Activated CD8-positive, alpha-beta memory T cell treated with anti-CD3 and anti-CD28 coated beads, Interleukin-2, amount 50 U/mL, for 4 hours (primary cell): ENCODE measurements at regions not wholly inside any gene's neighbourhood (a gene's known extent, or its start where the extent isn't known, plus 50 kb on each side); places are given as distances from the start of the nearest gene placed in this dataset.

Experiments used
- DNase-seq: peaks from one replicate; pipeline ENCODE4 v3.0.0-alpha.2; 2020

- no peak for DNase-seq
These were observed 51.1 kb upstream of the NCOA1 start for GRCh38 chr2:24439971-24440340.

GRCh38 chr2:24439280-24439970 is 51.6 kb upstream of the NCOA1 start:
- DNase-seq = no peak

DNA sequence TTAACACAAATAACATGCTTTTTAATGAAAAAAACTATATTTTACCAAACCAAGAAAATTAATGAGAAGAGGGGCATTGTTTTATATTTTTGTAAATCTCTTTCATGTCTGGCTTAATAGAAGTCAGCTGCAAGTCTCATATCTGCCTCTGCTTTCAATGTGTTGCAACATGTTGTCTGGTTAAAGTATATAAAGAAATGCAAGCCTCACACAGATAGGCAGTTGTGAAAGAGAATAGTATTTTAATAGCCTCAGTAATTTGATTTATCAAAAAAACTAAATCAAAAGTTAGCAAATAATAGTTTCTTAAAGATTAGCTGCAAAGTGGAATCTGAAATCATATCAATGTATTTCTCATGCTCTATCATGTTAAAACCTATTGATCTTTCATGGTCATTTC is 52.9 kb upstream of the NCOA1 start:
- no peak for DNase-seq

DNA sequence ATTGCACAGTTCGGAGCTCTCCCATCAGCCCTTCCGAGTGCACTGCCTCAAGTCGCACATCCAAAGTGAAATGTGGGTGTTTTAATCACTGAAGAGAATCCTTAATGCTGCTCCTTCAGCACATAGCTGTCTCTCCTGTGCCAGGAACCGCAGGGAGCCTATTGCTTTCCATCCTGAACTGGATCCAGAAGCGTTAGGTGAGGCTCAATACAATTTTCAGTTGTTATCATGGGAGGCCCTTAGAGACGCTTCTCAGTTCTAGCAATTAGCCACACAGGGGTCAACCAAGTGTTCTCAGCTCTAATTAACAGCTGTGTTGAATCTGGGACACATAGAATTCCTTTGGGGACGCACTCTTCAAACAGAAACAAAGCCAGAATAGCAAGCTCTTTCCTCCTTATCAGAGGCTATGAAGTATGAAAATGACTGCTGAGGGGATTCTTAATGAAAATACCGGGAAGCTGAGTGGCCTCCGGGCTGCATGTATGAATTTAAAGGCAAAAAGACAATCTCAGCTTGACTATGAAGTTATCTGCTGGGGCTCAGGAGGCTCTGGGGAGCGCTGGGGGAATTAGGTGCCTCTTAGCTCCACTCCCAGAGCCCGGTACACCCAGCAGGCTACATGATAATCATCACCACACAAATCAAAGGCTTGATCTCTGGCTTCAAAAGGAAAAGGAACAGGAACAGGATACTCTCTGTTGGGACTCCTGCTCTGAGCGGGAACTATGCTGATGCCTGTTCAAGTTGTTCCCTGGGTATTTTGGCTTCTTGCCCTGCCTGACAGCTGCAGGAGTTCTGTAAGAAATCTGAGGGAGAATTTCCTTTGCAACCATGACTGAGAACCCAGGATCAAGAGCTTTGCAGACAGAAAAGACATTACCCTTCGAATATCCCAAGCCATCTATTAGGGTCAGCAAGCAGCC is 55.4 kb upstream of the NCOA1 start:
- DNase-seq = no peak

DNA sequence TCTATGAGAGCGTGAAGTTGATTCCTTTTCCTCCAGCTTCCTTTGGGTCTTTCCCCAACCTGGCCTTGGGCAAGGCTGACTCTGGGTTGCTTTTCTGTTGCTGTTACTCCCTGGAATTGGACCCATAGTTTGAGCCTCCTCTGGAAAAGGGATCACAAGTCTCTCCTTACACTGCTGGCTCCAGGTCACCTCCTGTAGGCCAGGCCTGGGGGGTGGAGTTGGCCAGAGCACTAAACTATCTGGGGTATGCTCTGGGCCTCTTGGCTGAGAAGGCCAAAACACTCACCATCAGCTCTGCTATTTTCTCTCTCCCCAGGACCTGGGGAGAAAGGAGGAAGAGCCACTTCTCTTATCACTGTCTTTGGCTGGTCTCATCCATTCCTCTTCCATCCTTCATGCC is 56.5 kb upstream of the NCOA1 start:
- no peak for DNase-seq

DNA sequence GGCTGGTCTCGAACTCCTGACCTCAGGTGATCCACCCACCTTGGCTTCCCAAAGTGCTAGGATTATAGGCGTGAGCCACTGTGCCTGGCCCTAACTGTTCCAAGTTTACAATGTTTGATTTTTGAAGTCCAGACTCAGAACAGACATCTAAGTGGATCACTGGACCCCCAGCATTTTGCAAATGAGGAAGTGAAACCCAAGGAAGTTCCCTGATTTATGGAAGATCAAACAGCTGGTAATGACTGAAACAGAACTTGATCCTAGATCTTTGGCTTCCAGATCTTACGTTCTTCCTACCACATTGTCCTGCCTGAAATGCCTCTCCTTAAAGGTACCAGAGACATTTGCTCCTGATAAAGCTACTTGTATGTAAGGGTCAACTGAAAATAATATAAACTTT is 58.3 kb upstream of the NCOA1 start:
- DNase-seq = no peak

DNA sequence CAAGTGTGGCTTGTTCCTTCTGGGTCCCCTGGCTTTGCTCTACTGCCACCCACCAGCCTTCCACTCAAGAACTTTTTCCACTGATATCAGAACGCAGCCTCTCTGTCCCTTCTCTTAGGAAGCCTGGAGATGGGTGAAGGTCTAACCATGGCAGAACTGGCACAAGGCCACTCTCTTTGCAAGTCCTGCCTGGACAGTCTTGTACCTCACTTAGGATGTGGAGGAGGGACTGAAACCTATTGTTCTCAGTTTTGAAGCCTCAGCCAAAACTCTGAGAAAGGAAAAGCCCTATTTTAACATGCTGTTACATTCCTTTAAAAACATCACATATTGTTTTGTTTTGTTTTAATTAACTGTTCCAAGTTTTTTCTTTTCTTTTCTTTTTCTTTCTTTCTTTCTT is 58.9 kb upstream of the NCOA1 start:
- no peak for DNase-seq

DNA sequence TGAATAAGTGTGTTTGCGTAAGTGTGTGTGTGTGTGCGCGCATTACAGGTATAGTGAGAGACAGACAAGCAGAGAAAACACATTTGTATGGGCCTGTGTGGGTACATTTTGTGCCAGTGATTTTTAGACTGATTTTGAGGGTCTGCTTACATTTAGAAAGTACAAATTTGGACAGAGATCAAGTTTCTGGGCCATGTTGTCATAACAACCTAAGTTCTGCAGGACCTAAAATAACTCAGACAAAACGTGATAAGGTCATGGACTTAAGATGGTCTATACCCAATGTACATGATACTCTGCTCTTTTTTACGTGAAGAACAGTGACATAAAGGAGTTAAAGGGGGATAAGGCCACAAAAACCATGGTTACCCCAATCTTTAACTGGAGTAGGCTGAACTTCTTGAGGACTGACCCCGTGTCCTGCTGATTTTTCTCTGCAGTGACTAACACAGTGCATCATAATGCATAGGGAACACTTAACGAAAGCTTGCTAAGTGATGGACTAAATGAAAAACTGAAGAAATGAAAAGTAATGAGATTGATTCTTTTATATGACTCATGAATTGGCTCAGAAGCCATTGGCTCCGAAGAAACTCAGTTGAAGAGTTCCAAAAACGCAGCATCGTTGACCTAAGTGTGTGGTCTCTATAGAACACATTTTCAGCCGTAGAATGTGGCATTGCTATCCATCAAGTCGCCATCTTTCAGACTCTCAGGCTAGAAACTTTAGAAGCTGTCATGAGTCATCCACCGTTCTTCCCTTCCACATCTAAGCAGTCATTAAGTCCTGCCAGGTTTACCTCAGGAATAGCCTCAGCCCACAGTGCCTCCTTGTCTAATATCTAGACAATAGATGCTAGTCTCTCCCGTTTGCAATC is 61.6 kb upstream of the NCOA1 start:
- DNase-seq = no peak

DNA sequence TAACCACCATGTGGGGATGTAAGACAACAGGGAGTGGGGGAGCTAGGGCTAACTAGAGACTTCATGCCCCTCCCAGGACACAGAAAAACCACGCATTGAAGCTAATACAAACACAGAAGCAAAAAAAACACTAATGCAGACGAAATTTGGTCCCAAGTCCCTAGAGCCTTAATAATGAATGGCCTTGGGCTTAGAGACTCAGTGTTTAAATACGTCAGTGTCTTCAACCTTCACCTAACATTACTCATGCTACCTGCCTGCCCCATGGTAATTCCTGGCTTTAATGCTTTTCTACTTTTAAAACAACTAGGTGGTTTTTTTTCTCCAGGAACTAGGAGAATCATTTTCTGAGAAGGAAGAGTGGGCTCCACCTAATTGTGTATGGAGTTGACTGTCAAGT is 64.1 kb upstream of the ITSN2 start:
- DNase-seq = no peak

GRCh38 chr2:24423095-24423494 is 62.8 kb upstream of the ITSN2 start:
- no peak for DNase-seq

DNA sequence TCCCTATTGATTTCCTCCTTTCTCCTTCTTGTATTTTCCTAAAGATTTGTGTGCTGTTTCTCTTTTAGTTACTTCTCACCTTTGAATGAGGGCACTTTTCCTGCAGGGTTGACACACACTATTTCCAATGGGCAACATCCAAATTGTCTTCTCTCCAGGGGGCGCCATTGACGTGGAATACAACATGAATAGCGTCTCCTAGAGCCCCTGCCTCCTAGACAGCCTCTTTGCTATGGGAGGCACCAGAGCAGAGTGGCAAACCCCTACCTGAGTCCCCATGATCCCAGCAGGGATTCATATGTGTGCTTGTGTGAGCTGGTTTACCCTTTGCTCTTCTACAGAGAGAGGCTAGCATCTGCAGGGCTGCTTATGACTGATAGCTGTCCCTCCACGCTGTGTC is 61.3 kb upstream of the ITSN2 start:
- DNase-seq = peak; percentile 49

- no peak for DNase-seq
These were observed 60.0 kb upstream of the ITSN2 start for GRCh38 chr2:24420373-24420772.

GRCh38 chr2:24418166-24418841 is 58.0 kb upstream of the ITSN2 start:
- DNase-seq = no peak

- no peak for DNase-seq
These were observed 52.5 kb upstream of the ITSN2 start for GRCh38 chr2:24412812-24413211.

- DNase-seq = no peak
These were observed 51.3 kb upstream of the ITSN2 start for GRCh38 chr2:24411488-24412151.

GRCh38 chr2:24410976-24411375 is 50.6 kb upstream of the ITSN2 start:
- DNase-seq = no peak

- no peak for DNase-seq
These were observed 49.6 kb upstream of the ITSN2 start for GRCh38 chr2:24409700-24410556.
